Cardiac muscle cell (in vitro differentiated cells and primary cell): ENCODE measurements at regions not wholly inside any gene's neighbourhood (a gene's known extent, or its start where the extent isn't known, plus 50 kb on each side); places are given as distances from the start of the nearest gene placed in this dataset.

Experiments
- DNase-seq, 2 donors: peaks; one replicate each; pipeline versions ENCODE4 v3.0.0 to v3.0.0-alpha.2; 2010 to 2017; ENCODE audit warnings: low read depth in 1 of 2, low spot score in 1 of 2
- H3K27ac ChIP-seq: fragments of 200-600 bp; sonication (generic); 2 replicates; pipeline ENCODE4 v1.5.1; 2016
- H3K27me3 ChIP-seq: fragments of 200-600 bp; sonication (generic); 2 replicates; pipeline ENCODE4 v1.6.0; 2016; ENCODE audit warnings: control low read depth
- H3K36me3 ChIP-seq: fragments of 200-600 bp; sonication (generic); 2 replicates; pipeline ENCODE4 v1.5.1; 2016; ENCODE audit warnings: control low read depth
- H3K4me1 ChIP-seq: fragments of 200-600 bp; sonication (generic); 2 replicates; pipeline ENCODE4 v1.8.1; 2017; ENCODE audit warnings: low read depth, mild to moderate bottlenecking, mixed run types
- H3K4me3 ChIP-seq: fragments of 200-600 bp; sonication (generic); 2 replicates; pipeline ENCODE4 v1.5.1; 2016; ENCODE audit warnings: mild to moderate bottlenecking
- H3K9me3 ChIP-seq: fragments of 200-600 bp; sonication (generic); 2 replicates; pipeline ENCODE4 v1.5.1; 2017; ENCODE audit warnings: low read depth, mild to moderate bottlenecking, control low read depth
- TF ChIP-seq, protein P1 (sequence below): IDR thresholded peaks from 2 replicates; pipeline ENCODE4 v1.5.1; 2012; ENCODE audit warnings: low read depth, mild to moderate bottlenecking, low read length

DNA sequence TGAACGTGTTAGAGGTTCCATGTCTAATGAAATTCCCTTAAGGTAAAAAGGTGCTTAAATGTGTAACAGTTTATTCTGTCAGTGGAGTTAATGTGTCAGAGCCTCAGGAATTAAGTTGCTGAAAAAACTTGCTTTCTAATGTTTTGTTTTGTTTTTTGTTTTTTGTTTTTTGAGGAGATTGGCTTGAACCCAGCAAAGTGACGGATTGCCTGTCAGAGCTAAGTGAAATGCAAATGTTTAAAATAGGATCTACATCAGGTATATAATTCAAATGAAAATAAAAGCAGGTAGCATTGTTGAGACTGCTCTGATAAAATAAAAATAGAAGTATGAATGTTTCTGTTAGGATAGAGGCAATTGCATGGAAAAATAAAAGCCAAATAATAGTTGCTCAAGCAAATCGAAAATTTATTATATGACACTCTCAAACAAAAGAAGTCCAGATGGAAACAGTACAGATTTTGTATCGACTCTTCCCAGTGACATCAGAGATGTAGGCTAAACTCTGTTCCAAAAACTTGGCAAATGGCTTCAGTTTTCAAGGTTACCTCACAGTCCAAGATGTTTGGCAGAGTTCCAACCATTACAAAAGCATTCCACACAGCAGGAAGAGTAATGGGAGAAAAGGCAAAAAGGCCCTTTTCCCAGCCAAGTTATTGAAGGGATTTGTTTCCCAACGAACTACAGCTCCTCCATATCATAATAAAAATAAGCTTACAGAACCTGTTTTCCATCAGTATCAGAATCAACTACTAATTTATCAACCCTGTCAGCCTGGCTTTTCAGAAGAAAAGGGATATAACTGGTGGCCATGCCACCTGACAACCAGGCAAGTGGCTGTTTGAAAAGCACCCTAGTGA lies 291.0 kb downstream of the TBL1XR1 start:
- H3K27ac ChIP-seq: no peak overlapping the region

DNA sequence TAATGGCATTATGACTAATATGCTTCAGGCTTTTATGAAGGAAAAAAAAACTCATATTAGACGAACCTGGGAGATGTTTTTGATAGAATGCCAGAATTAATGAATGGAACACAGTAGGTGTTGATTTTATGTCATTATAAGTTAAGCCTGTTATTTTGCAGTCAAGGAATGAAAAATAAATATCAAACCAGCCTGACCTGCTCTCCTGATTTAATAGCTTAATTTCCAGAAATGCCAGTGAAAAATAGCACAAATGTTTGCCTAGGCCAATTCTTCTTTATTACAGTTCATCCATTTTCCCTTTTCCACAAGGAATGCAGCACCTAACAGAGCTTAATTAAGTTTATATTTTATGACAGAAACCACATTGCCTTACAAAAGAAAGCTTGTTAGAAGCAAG lies 292.0 kb downstream of the TBL1XR1 start:
- Histone ChIP-seq H3K4me1 (peaks cover 6% of the 10 kb centered on the region), H3K36me3 (no peaks in the 10 kb centered on the region), H3K9me3 (no peaks in the 10 kb centered on the region), H3K27me3 (no peaks in the 10 kb centered on the region), H3K4me3 (no peak overlapping the region), H3K27ac (no peak overlapping the region)
- no peak for DNase-seq
- TF ChIP-seq, protein P1, sequence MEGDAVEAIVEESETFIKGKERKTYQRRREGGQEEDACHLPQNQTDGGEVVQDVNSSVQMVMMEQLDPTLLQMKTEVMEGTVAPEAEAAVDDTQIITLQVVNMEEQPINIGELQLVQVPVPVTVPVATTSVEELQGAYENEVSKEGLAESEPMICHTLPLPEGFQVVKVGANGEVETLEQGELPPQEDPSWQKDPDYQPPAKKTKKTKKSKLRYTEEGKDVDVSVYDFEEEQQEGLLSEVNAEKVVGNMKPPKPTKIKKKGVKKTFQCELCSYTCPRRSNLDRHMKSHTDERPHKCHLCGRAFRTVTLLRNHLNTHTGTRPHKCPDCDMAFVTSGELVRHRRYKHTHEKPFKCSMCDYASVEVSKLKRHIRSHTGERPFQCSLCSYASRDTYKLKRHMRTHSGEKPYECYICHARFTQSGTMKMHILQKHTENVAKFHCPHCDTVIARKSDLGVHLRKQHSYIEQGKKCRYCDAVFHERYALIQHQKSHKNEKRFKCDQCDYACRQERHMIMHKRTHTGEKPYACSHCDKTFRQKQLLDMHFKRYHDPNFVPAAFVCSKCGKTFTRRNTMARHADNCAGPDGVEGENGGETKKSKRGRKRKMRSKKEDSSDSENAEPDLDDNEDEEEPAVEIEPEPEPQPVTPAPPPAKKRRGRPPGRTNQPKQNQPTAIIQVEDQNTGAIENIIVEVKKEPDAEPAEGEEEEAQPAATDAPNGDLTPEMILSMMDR: no peak

More for the DNA sequence above, 291.0 kb downstream of the TBL1XR1 start:
- peaks cover 6% of the 10 kb centered on the region for H3K4me1 ChIP-seq
- no peaks in the 10 kb centered on the region for H3K27me3 ChIP-seq
- peak; percentile 37 to 90 for DNase-seq
- H3K4me3 ChIP-seq: no peak overlapping the region
- H3K36me3 ChIP-seq: no peaks in the 10 kb centered on the region
- TF ChIP-seq, protein P1: no peak
- no peaks in the 10 kb centered on the region for H3K9me3 ChIP-seq

DNA sequence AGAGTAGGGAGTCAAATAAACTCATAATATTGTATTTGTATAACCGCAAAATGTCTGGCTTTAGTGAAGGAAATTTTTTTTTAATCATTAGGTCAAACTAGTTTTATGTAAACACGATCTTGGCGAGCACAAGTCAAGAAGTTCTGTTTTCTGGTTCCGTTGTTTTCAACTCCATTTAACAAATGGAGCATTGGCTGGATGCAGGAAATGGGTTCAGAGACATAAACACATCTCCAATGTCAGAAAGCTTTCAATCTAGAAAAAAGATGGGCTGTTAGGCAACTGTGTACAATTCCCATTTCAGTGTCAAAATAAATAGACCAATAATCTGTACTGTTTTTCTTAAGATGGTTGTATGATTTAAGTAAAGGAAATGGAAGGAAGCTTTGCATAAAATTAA lies 292.8 kb downstream of the TBL1XR1 start:
- H3K36me3 ChIP-seq: no peaks in the 10 kb centered on the region
- peaks cover 6% of the 10 kb centered on the region for H3K4me1 ChIP-seq
- no peak overlapping the region for H3K4me3 ChIP-seq
- H3K9me3 ChIP-seq: no peaks in the 10 kb centered on the region
- H3K27me3 ChIP-seq: peaks cover 2% of the 10 kb centered on the region
- DNase-seq: no peak
- TF ChIP-seq, protein P1: no peak
- no peak overlapping the region for H3K27ac ChIP-seq

DNA sequence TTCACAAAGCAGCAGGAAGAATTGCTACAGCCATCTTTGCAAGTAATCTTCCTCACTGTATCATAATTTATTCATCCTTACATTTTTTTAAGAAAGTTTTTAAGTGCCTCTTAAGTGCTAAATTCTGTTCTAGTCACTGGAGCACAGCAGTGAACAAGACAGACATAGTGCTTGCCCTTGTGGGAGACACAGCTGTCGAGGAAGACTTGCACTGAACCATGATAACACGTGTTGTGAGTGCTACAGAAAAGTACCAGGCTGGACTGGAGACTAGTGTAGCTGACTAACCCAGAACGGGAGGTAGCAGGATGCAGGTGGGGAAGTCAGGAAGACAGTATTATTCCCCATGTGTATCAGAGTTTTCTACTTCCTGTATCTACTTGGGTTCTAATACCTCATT lies 300.6 kb downstream of the TBL1XR1 start:
- peak in 1 of 2 donors; percentile 31 for DNase-seq
- TF ChIP-seq, protein P1: no peak
- H3K36me3 ChIP-seq: no peaks in the 10 kb centered on the region
- peaks cover 2% of the 10 kb centered on the region for H3K27me3 ChIP-seq
- no peak overlapping the region for H3K4me3 ChIP-seq
- peaks cover 8% of the 10 kb centered on the region for H3K4me1 ChIP-seq
- H3K9me3 ChIP-seq: no peaks in the 10 kb centered on the region
- H3K27ac ChIP-seq: no peak overlapping the region

DNA sequence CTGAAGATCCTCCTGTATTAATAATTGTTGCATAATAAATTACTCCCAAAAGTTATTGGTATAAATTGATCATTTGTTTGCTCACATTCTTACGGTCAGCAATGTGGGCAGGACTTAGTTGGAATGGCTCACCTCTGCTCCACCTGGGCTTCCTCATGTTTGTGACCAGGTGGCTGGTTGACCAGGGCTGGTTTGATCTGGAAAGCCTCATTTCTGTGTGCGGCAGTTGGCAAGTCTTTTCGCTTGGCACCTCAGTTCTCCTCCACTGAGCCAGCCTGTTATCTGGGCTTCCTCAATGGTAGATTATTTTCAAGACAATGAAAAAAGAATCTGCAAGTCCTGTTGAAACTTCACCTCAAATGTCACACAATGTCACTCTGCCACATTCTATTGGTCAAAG lies 301.1 kb downstream of the TBL1XR1 start:
- Histone ChIP-seq H3K4me1 (peaks cover 8% of the 10 kb centered on the region), H3K4me3 (no peak overlapping the region), H3K36me3 (no peaks in the 10 kb centered on the region), H3K27ac (no peak overlapping the region), H3K9me3 (no peaks in the 10 kb centered on the region), H3K27me3 (peaks cover 2% of the 10 kb centered on the region)
- TF ChIP-seq, protein P1: no peak
- DNase-seq: no peak
